NCI-H2227 (cell line): ENCODE measurements at regions not wholly inside any gene's neighbourhood (a gene's known extent, or its start where the extent isn't known, plus 50 kb on each side); places are given as distances from the start of the nearest gene placed in this dataset.
"Not testable (repeated sequence)": the region's sequence is repeated elsewhere in the genome, so short reads cannot be mapped to it uniquely, and the experiment has no call there.

Experiments used
- DNase-seq: peaks from one replicate; lab custom pipeline; 2025; ENCODE audit not compliant: unreplicated experiment; lab: John Stamatoyannopoulos, UW

DNA sequence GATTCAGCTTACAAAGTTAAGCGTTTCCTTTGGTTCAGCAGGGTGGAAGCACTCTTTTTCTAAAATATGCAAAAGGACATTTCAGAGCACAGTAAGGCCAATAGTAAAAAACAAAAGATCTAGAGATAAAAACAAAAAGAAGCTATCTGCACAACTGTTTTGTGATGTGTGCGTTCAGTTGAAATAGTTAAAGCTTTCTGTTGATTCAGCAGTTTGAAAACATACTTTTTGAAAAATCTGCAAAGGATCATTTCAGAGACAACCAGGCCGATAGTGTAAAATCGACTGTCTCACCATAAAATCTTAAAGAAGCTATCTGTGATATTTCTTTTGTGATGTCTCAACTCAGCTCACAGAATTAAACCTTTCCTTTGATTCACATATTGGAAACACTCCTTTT lies 300.0 kb upstream of the ALG10B start:
- no peak for DNase-seq

GRCh38 chr12:38025916-38026315 lies 290.7 kb upstream of the ALG10B start:
- no peak for DNase-seq

DNA sequence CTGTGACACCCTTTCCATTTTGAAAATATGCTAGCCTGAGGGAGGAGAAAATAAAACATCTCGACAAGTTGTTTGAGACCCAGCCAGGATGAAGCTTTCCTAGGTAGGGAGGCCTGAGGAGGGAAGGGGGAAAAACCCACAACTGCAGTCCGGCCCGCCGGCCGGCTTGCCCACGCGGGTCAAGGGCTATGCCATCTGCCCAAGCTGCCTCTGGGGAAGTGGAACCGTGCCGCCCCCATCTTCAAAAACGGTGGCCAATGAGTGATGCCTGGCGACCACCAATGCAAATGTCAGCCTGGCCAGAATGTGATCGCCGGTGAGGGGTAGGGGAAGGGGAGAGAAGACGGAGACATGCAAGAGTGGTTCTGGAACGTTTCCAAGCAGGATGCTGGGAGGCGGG lies 263.5 kb upstream of the ALG10B start:
- DNase-seq: no peak

- peak; percentile 11 for DNase-seq
Measured at GRCh38 chr12:38053655-38054464, 262.7 kb upstream of the ALG10B start.

GRCh38 chr12:38056701-38057689 lies 259.6 kb upstream of the ALG10B start:
- no peak for DNase-seq

GRCh38 chr12:38099686-38100085 lies 216.9 kb upstream of the ALG10B start:
- no peak for DNase-seq

- no peak for DNase-seq
Measured at GRCh38 chr12:38101753-38102152, 214.8 kb upstream of the ALG10B start.

GRCh38 chr12:38102197-38102596 lies 214.4 kb upstream of the ALG10B start:
- no peak for DNase-seq

GRCh38 chr12:38110026-38110699 lies 206.4 kb upstream of the ALG10B start:
- DNase-seq: no peak

DNA sequence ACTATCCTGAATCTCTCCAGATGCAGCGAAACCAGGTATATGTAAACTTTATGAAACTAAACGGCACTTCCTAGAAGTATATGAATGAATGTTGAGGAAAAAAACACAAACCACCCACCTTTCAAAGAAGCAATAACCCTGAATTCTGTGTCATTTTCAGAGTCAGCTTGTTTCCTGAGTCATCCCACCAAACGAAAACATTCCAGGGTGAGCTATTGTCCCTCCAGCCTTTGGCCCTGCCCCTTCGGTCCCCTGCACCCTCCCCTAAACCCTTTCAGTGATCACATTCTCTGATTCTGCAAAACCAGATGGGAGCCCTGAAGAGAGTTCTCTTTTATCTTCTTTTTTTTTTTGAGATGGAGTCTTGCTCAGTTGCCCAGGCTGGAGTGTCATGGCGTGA lies 202.6 kb upstream of the ALG10B start:
- no peak for DNase-seq

GRCh38 chr12:38116968-38117367 lies 199.6 kb upstream of the ALG10B start:
- no peak for DNase-seq

GRCh38 chr12:38118632-38119031 lies 197.9 kb upstream of the ALG10B start:
- no peak for DNase-seq

DNA sequence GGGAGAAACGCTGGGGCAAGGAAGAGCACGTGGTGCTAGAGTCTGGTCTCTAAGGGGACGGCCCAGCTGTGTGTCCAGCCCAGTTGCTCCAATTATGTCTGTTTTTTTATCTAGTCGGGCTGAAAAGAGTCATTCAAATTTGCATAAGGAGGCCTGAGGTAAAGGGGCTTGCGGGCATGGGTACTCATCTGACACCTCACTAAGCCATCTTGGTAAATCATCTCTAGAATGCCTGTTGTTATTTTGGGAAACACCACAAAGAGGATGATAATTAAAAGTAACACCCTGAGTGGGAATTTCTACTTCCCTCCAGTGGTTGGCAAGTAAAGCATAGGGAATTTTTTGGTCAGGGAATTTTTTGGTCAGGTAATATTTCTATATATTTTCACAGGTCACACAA lies 196.1 kb upstream of the ALG10B start:
- DNase-seq: no peak

DNA sequence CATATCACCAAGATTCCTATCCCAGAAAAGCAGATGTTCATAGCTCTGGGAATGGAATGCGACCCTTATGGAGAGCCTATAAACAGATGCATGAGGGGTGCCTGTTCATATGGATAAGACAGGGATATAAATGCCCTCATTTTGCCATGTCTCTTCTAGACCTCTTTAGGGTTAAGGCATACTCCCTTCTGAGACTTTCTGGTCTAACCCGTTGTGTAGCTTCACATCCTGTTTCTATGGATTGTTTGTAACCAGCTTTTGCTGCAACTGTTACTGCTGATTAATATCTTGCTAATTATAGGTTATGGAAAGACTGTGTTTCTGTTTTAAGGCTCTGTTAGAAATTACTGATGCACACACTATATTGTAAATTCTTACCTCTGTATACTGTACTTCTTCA lies 193.5 kb upstream of the ALG10B start:
- DNase-seq: not testable (repeated sequence)

GRCh38 chr12:38123566-38124246 lies 192.9 kb upstream of the ALG10B start:
- no peak for DNase-seq

DNA sequence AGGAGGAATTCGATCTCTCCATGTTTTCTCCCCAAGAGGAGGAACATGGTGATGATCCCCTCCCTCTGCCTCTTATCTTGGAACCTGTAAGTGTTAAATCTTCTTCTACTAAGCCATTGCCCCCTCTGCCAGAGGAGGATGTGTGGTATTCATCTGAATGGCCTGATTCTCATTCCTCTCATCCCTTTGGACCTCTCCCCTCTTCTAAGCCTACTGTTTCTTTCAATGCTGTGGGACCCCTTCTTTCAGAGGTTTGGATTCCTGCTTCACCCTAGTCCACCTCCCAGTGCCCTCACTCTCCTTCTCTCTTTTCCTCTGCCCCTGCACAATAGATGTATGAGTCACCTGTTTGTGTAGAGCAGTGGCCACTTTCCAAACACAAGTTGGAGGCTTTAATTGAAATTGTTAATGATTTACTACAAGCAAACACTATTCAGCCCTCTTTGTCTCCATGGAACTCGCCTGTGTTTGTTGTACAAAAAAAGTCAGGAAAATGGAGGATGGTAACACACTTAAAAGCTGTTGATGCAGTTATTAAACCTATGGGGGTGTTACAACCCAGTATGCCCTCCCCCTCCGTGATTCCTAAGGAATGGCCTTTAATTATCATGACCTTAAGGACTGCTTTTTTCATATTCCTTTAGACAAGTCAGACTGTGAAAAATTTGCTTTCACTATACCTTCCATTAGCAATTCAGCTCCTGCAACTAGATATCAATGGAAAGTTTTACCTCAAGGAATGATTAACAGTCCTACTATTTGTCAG lies 192.1 kb upstream of the ALG10B start:
- no peak for DNase-seq

DNA sequence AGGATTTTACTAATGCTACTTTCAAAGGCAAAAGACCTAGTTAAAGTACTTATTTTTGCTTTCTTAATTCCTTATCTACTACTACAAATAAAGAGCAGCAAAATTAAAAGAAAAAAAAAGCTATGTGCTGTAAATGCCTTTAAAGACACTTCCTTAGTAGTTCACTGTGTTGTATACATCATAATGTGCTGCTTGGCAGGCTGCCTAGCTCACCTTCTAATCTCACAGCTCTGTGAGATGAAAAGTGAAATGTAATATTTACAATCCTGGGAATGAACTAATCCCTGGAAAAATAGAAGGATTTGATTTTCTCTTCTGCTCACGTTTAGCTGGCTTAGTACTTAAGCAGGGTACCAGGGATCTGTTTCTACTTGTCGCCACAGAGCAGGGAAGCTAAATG lies 184.4 kb upstream of the ALG10B start:
- DNase-seq: no peak

- no peak for DNase-seq
Measured at GRCh38 chr12:38137287-38137686, 179.3 kb upstream of the ALG10B start.

GRCh38 chr12:38137716-38138115 lies 178.9 kb upstream of the ALG10B start:
- DNase-seq: no peak
